ENCODE measurements at regions not wholly inside any gene's neighbourhood (a gene's known extent, or its start where the extent isn't known, plus 50 kb on each side); places are given as distances from the start of the nearest gene placed in this dataset.

- Histone ChIP-seq H3K4me3 (no peak overlapping the region), H3K27me3 (no peaks in the 10 kb centered on the region), H3K9me3 (no peaks in the 10 kb centered on the region), H3K36me3 (no peaks in the 10 kb centered on the region), H3K4me1 (no peaks in the 10 kb centered on the region), H3K27ac (no peak overlapping the region)
- TF ChIP-seq POLR2AphosphoS5 (IDR thresholded peaks at IDR 0.05; ENCODE audit: insufficient read depth in 1 of 2, low read depth in 1 of 2) (no peak), POLR2A (IDR thresholded peaks at IDR 0.05) (no peak), CTCF (IDR thresholded peaks at IDR 0.05) (no peak)
- intact Hi-C loops (cut with DNase I): no loop called here
- no peak for DNase-seq (ENCODE audit: extremely low spot score in 2 of 2)
Measured at GRCh38 chr15:53037904-53038654, 247.9 kb upstream of the ONECUT1 start.

- Histone ChIP-seq H3K4me3 (no peak overlapping the region), H3K4me1 (no peaks in the 10 kb centered on the region), H3K27me3 (no peaks in the 10 kb centered on the region), H3K27ac (no peak overlapping the region), H3K9me3 (no peaks in the 10 kb centered on the region), H3K36me3 (no peaks in the 10 kb centered on the region)
- TF ChIP-seq POLR2AphosphoS5 (IDR thresholded peaks at IDR 0.05; ENCODE audit: insufficient read depth in 1 of 2, low read depth in 1 of 2): no peak
- TF ChIP-seq CTCF (IDR thresholded peaks at IDR 0.05): no peak
- TF ChIP-seq POLR2A (IDR thresholded peaks at IDR 0.05): no peak
- DNase-seq (ENCODE audit: extremely low spot score in 2 of 2): no peak
- intact Hi-C loops (cut with DNase I): no loop called here
Measured at GRCh38 chr15:53036641-53037040, 246.5 kb upstream of the ONECUT1 start.

- Histone ChIP-seq H3K9me3 (no peaks in the 10 kb centered on the region), H3K4me1 (no peaks in the 10 kb centered on the region), H3K36me3 (no peaks in the 10 kb centered on the region), H3K27ac (no peak overlapping the region), H3K27me3 (no peaks in the 10 kb centered on the region), H3K4me3 (no peak overlapping the region)
- intact Hi-C loops (cut with DNase I): no loop called here
- DNase-seq (ENCODE audit: extremely low spot score in 2 of 2): no peak
- TF ChIP-seq CTCF (IDR thresholded peaks at IDR 0.05) (no peak), POLR2A (IDR thresholded peaks at IDR 0.05) (no peak), POLR2AphosphoS5 (IDR thresholded peaks at IDR 0.05; ENCODE audit: insufficient read depth in 1 of 2, low read depth in 1 of 2) (no peak)
Measured at GRCh38 chr15:53034767-53035245, 244.7 kb upstream of the ONECUT1 start.

- no peak for DNase-seq (ENCODE audit: extremely low spot score in 2 of 2)
- TF ChIP-seq CTCF (IDR thresholded peaks at IDR 0.05) (no peak), POLR2AphosphoS5 (IDR thresholded peaks at IDR 0.05; ENCODE audit: insufficient read depth in 1 of 2, low read depth in 1 of 2) (no peak), POLR2A (IDR thresholded peaks at IDR 0.05) (no peak)
- Histone ChIP-seq H3K27ac (no peak overlapping the region), H3K4me1 (no peaks in the 10 kb centered on the region), H3K36me3 (no peaks in the 10 kb centered on the region), H3K4me3 (no peak overlapping the region), H3K27me3 (no peaks in the 10 kb centered on the region), H3K9me3 (no peaks in the 10 kb centered on the region)
- intact Hi-C loops (cut with DNase I): no loop called here
Measured at GRCh38 chr15:53033709-53034108, 243.6 kb upstream of the ONECUT1 start.

- H3K4me1 ChIP-seq: no peaks in the 10 kb centered on the region
- no peaks in the 10 kb centered on the region for H3K36me3 ChIP-seq
- no peaks in the 10 kb centered on the region for H3K27me3 ChIP-seq
- no peak for DNase-seq (ENCODE audit: extremely low spot score in 2 of 2)
- intact Hi-C loops (cut with DNase I): no loop called here
- H3K4me3 ChIP-seq: no peak overlapping the region
- no peak for TF ChIP-seq CTCF (IDR thresholded peaks at IDR 0.05)
- TF ChIP-seq POLR2A (IDR thresholded peaks at IDR 0.05): no peak
- no peak for TF ChIP-seq POLR2AphosphoS5 (IDR thresholded peaks at IDR 0.05; ENCODE audit: insufficient read depth in 1 of 2, low read depth in 1 of 2)
- H3K9me3 ChIP-seq: no peaks in the 10 kb centered on the region
- H3K27ac ChIP-seq: no peak overlapping the region
Measured at GRCh38 chr15:53031469-53031868, 241.3 kb upstream of the ONECUT1 start.

All from vagina (tissue), 2 donors.